GM13976 (cell line): ENCODE measurements at regions not wholly inside any gene's neighbourhood (a gene's known extent, or its start where the extent isn't known, plus 50 kb on each side); places are given as distances from the start of the nearest gene placed in this dataset.
"Not testable (repeated sequence)": the region's sequence is repeated elsewhere in the genome, so short reads cannot be mapped to it uniquely, and the experiment has no call there.

Source experiments
- DNase-seq: peaks from one replicate; pipeline ENCODE4 v3.0.0; 2012; ENCODE audit warnings: low spot score
- in situ Hi-C: fragments of 300-500 bp; cut with MboI; formaldehyde crosslinking; loops from one replicate; pipeline ENCODE4 v1.12.0; 2022; ENCODE audit warnings: low sequenced_read_pairs, mixed read lengths, inconsistent platforms; ENCODE audit not compliant: unreplicated experiment
- TF ChIP-seq, protein P1 (sequence below): IDR thresholded peaks from 2 replicates; pipeline ENCODE4 v1.5.1; 2012; ENCODE audit warnings: borderline replicate concordance, mild to moderate bottlenecking; ENCODE audit not compliant: insufficient read depth; ENCODE audit errors: extremely low read depth, missing control alignments, control extremely low read depth

DNA sequence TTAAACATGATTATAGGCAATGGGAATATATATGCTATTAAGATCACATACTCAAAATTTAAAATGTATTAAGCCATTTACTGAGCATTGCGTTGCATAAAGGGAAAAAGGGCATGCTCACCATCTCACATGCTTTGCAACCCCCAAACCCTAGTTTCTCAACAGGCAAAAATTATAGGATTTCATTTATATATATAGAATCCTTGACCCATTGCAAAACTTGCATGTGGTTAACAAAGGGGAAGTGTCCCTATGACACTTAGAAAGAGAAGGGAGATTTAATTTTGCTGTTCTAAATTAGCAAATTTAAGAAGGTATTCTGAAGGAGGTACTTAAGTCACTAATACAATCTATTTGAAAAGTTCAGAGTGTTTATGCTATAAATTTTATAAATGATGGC, 837.8 kb downstream of the DIPK2A start:
- TF ChIP-seq, protein P1, sequence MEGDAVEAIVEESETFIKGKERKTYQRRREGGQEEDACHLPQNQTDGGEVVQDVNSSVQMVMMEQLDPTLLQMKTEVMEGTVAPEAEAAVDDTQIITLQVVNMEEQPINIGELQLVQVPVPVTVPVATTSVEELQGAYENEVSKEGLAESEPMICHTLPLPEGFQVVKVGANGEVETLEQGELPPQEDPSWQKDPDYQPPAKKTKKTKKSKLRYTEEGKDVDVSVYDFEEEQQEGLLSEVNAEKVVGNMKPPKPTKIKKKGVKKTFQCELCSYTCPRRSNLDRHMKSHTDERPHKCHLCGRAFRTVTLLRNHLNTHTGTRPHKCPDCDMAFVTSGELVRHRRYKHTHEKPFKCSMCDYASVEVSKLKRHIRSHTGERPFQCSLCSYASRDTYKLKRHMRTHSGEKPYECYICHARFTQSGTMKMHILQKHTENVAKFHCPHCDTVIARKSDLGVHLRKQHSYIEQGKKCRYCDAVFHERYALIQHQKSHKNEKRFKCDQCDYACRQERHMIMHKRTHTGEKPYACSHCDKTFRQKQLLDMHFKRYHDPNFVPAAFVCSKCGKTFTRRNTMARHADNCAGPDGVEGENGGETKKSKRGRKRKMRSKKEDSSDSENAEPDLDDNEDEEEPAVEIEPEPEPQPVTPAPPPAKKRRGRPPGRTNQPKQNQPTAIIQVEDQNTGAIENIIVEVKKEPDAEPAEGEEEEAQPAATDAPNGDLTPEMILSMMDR: no peak
- in situ Hi-C loops: no loop called here
- peak; percentile 6 for DNase-seq

DNA sequence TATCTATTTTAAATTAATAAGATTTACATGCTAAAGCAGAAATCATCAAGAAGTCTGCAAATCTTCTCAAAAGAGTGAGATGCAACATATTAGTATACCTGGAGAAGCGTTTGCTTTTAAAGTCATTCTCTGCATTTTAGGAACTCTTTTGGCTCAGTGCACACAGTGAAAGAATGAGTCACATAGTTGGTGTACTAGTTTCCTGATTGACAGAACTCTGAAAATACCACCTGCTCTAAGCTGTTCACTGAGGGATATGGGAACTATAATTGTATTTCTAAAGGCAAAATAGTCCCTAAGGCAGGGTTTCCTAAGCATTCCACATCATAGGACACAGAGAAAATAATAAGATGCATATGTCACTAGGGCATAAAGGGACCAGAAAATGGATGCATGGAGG, 838.5 kb downstream of the DIPK2A start:
- peak; percentile 7 for DNase-seq
- TF ChIP-seq, protein P1: no peak
- in situ Hi-C loops: no loop called here

DNA sequence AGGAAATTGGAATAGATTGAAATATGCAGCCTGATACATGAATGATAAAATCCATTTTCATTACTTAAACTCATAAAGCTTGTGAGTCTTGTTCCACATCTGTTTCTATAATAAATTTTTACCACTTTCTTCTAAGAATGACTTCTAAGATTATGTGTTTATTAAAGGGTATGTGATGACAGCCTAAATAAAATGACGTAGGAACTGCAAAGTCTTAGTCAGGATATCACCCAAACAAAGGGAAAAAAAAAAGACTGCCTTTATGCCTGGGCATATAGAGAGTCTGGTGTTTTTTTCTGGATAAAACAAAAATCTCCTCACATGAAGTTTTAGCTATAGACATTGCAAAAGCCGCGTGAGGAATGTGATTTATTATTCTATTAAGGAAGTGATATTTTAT, 844.0 kb downstream of the DIPK2A start:
- in situ Hi-C loops: no loop called here
- no peak for DNase-seq
- TF ChIP-seq, protein P1: no peak

DNA sequence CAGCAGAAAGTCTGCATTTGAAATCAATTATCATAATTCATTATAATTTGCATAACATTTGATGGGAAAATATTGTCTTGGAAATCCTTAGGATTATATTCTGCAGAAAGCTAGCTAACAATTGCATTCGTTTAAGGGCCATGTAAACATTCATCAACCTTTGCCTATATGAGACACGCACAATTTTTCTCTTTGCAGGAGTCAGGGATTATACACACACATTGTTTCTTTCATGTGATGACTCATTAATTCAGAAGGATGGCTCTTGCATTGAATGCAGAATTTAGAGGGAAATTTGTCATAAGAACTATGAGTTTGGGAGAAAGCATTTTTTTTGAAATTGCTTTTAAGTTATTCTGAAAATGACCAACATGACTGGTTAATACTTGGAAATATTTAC, 844.7 kb downstream of the DIPK2A start:
- in situ Hi-C loops: no loop called here
- TF ChIP-seq, protein P1: no peak
- DNase-seq: no peak

DNA sequence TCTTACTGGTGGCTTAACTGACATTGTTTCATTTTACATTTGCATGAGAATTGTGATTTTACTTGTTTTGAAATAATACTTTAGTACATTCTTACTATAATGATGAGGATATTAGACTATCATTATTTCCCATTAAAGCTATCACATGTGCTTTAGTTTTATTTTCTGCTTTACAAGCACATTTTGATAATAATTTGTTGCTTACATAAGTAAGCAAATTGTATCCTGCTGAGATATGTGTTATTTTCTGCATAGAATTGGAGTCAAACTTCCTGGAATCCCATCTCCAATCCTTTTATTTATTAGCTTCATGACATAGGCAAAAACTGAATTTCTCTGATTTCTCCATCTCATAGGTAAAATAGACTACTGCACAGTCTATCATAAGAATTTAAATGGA, 847.4 kb downstream of the DIPK2A start:
- DNase-seq: no peak
- TF ChIP-seq, protein P1: no peak
- in situ Hi-C loops: no loop called here

DNA sequence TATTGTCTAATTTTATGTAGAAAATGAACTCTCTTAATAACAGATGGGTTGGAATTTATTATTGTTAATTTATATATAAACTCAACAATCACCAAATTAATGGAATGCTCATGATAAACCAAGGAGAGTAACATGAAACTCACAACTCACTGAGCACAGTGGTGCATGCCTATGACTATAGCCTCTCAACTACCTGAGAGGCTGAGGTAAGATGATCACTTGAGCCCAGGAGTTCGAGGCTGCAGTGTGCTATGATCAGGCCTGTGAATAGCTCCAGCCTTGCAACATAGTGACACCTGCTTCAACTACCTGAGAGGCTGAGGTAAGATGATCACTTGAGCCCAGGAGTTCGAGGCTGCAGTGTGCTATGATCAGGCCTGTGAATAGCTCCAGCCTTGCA, 848.6 kb downstream of the DIPK2A start:
- DNase-seq, in situ Hi-C loops: not testable (repeated sequence)

DNA sequence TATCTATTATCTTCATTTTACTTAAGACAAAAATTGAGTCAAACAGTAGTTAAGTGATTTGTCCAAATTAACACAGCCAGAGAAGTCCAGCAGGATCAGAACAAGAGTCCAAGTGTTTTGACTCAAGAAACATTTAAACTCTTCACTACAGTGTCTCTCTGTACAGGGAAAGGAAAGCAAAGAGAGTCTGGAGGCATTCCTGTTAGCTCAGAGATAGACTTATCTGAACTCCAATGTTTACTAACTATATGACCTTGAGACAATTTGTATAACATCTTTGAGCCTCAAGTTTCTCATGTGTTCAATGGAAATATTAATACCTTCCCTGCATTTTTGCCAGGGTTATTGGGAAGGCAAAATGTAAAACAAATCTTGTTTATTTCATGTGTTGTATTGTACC, 849.1 kb downstream of the DIPK2A start:
- no peak for DNase-seq
- TF ChIP-seq, protein P1: no peak
- in situ Hi-C loops: no loop called here
